CD4-positive, alpha-beta T cell treated with Interleukin-1 beta for 1 hour (primary cell): ENCODE measurements at regions not wholly inside any gene's neighbourhood (a gene's known extent, or its start where the extent isn't known, plus 50 kb on each side); places are given as distances from the start of the nearest gene placed in this dataset.

Source experiments
- DNase-seq, 2 donors: peaks; one replicate each; pipeline ENCODE4 v3.0.0-alpha.2; 2020 to 2022

- DNase-seq = no peak
Observed at GRCh38 chr7:109963741-109964140, 1127.2 kb upstream of the LRRN3 start.

- no peak for DNase-seq
Observed at GRCh38 chr7:109964780-109965179, 1126.1 kb upstream of the LRRN3 start.

GRCh38 chr7:109967406-109967805 lies 1123.5 kb upstream of the LRRN3 start:
- no peak for DNase-seq

GRCh38 chr7:109983618-109984017 lies 1107.3 kb upstream of the LRRN3 start:
- no peak for DNase-seq

- no peak for DNase-seq
Observed at GRCh38 chr7:109984729-109985128, 1106.2 kb upstream of the LRRN3 start.

GRCh38 chr7:109986701-109987100 lies 1104.2 kb upstream of the LRRN3 start:
- DNase-seq = no peak

- DNase-seq = no peak
Observed at GRCh38 chr7:109996411-109996810, 1094.5 kb upstream of the LRRN3 start.

- no peak for DNase-seq
Observed at GRCh38 chr7:109996927-109997326, 1094.0 kb upstream of the LRRN3 start.

GRCh38 chr7:109997837-109998236 lies 1093.1 kb upstream of the LRRN3 start:
- DNase-seq = no peak

GRCh38 chr7:110001254-110001938 lies 1089.5 kb upstream of the LRRN3 start:
- DNase-seq = no peak

GRCh38 chr7:110003827-110004226 lies 1087.1 kb upstream of the LRRN3 start:
- no peak for DNase-seq

GRCh38 chr7:110007320-110008063 lies 1083.4 kb upstream of the LRRN3 start:
- DNase-seq = no peak

- DNase-seq = no peak
Observed at GRCh38 chr7:110010359-110010758, 1080.6 kb upstream of the LRRN3 start.

GRCh38 chr7:110017405-110017804 lies 1073.5 kb upstream of the LRRN3 start:
- DNase-seq = no peak

- DNase-seq = no peak
Observed at GRCh38 chr7:110027385-110027784, 1063.5 kb upstream of the LRRN3 start.

GRCh38 chr7:110043519-110043918 lies 1047.4 kb upstream of the LRRN3 start:
- DNase-seq = no peak

- no peak for DNase-seq
Observed at GRCh38 chr7:110050785-110051184, 1040.1 kb upstream of the LRRN3 start.

- no peak for DNase-seq
Observed at GRCh38 chr7:110051372-110051771, 1039.6 kb upstream of the LRRN3 start.

- no peak for DNase-seq
Observed at GRCh38 chr7:110056331-110056730, 1034.6 kb upstream of the LRRN3 start.

GRCh38 chr7:110058401-110058800 lies 1032.5 kb upstream of the LRRN3 start:
- no peak for DNase-seq

- DNase-seq = no peak
Observed at GRCh38 chr7:110061387-110061786, 1029.5 kb upstream of the LRRN3 start.

- DNase-seq = no peak
Observed at GRCh38 chr7:110065121-110065520, 1025.8 kb upstream of the LRRN3 start.

GRCh38 chr7:110066843-110067242 lies 1024.1 kb upstream of the LRRN3 start:
- no peak for DNase-seq

GRCh38 chr7:110071192-110071591 lies 1019.7 kb upstream of the LRRN3 start:
- DNase-seq = no peak

GRCh38 chr7:110075450-110075849 lies 1015.5 kb upstream of the LRRN3 start:
- no peak for DNase-seq
